Posterior vena cava (tissue), 2 donors: ENCODE measurements at regions not wholly inside any gene's neighbourhood (a gene's known extent, or its start where the extent isn't known, plus 50 kb on each side); places are given as distances from the start of the nearest gene placed in this dataset.

Source experiments
- DNase-seq: peaks from one replicate; pipeline ENCODE4 v3.0.0-alpha.2; 2020; ENCODE audit warnings: low spot score
- intact Hi-C, 2 donors: fragments of 100-400 bp; cut with DNase I; formaldehyde crosslinking; loops; one replicate each; pipeline versions ENCODE4 v1.14.1 to v1.14.2; 2022 to 2023
- donor health status: DM: yes; HTN: yes; CAD: no.
- donor health status: DM: yes; HTN: yes; CAD: no.

DNA sequence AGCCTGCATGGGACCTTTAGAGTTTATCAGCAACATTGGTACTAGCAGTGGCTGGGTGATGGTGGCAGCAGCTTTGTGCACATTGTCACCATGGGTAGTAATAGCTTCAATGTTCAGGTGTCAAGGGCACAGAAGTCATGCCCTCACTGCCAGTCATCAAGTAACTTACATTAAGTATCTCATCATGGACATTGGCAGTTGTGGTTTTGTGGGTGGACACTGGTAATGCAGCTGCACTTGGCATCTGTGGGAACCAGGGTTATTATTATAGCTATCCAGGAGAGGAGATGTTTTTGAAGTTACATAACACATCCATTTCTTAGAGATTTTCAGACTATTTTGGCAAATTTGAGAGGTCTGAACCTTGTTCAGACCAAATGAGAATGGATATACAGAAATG is 243.2 kb upstream of the NOCT start:
- intact Hi-C loops = no loop called here

DNA sequence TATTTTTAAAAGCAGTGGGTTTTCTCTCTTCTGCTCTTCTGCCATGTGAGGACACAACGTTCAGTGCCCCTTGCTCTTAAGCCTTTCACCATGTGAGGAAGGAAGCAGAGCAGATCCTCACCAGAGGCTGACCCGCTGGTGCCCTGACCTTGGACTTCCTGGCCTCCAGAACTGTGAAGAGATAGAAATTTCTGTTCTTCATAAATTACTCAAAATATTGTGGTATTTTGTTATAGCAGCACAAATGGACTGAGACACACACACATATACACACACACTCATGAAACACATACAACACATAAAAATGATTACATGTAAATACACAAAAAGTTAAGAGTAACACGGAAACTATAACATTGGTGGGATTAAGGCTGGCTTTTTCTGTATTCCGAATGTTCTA is 244.8 kb upstream of the NOCT start:
- intact Hi-C loops = no loop called here

More for the DNA sequence above, 243.2 kb upstream of the NOCT start:
- DNase-seq = no peak

DNA sequence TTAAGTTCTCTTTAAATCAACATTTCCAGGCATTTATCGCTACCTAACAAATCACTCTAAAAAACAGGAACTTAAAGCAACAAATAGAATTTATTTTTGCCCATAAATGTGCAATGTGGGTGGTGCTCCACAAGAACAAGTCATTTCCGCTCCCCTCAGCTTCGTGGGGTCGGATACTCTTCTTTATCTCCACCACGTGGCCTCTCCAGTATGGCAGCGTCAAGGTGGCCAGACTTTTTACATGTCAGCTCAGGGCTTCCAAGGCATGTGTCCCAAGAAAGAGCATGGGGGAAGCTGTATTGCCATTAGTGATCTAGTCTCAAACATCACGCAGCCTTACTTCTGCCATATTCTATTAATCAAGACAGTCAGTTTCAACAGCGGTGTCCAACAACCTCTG is 249.2 kb upstream of the NOCT start:
- intact Hi-C loops = no loop called here
- DNase-seq = no peak

More for the DNA sequence above, 244.8 kb upstream of the NOCT start:
- DNase-seq = no peak

DNA sequence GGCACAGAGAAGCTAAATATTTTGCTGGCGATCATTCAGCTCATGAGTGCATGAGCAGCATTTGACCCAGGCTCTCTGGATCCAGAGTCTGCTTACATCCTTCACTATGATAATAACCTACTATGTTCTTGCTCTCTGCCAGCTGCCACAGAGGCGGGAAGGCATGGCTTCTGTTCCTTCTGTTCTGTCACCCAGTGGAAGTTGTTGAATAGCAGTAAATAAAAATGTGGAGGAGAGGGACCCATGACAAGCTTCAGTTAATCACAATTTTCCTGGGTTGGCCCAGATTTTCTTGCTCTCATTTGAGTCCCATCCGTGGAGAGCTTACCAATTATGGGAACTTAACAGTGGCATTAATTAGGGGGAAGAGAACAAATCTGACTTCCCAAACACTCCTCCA is 250.1 kb upstream of the NOCT start:
- intact Hi-C loops = no loop called here
- no peak for DNase-seq

DNA sequence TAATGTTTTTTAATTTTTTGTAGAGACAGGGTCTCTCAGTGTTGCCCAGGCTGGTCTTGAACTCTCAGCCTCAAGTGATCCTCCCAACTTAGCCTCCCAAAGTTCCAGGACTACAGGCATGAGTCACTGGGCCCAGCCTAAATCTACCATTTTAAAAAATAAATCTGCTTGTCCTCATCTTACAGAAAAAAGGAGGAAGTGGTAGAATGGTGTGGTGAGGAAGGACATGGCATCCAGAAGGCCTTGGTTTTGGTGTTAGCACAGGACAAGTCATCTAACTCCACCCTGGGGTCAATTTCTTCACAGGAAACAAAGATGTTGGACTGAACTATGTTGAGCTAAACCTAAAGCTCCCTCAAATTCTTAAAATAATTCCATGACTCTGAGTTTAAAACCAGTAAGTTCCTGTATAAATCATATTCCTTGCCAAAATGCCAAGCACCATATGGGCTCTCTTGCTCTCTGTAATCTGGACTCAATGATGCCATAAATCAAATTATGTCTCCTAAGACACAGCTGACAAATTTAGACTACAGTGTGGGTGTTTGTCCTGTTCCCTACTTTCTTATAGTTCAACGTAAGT is 253.9 kb upstream of the NOCT start:
- DNase-seq = no peak
- intact Hi-C loops = no loop called here

DNA sequence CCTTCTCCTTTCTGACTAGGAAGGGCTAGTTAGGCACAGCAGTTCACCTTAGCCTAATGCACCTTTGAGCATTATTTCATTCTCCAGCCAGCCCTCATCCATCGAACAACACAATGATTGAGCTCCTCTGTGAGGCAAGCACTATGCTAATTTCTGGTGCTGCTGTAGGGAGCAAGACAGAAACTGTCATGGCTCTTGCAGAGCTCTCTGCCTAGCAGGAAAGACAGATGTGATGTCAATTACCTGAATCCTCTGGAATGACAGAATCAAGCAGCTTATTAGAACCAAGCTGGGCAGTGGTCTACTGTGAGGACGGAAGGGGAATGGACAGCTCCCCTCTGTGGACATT is 256.1 kb upstream of the NOCT start:
- intact Hi-C loops = no loop called here
- no peak for DNase-seq

DNA sequence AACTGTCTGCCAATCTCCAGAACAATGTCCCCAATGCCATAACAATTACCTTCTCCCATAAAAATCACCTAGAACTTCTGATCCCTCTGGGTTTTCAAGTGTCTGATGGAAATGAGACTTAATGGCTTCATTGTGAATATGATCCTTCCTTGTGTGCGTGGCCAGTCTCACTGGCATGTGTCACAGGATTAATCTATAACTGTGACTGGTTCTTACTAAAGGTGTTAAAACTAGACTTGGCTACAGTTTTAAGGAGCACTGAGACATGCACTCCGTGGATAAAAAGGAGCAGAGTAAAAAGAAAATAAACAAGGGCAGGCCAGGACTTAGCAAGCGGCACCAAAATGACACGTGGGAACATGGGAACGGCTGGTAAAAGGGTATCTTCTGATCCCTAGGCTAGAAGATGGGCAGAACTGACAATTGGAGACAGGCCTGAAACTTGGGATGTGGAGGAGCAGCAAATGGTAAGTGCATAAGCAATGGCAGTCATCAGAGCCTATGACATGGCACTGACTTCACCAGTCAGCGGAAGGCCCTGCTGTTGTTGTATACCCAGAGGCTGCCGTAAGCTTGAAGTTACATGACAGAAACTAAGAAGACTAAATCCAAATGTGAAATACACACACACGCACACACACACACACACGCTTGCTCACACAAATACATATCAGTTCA is 256.6 kb upstream of the NOCT start:
- DNase-seq = no peak
- intact Hi-C loops = no loop called here

DNA sequence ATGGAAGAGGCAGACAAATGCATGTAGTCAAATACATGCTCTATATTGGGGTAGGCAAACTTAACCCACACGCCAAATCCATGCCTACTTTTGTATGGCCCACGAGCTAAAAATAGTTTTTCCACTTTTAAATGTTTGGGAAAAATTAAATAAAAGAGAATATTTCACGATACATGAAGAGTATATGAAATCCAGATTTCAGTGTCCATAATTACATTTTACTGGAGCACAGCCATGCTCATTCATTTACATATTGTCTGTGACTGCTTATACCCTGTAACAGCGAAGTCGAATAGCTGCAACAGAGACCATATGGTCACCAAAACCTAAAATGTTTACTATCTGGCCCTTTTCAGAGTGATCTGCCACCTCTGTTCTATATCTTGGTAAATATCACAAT is 257.4 kb upstream of the NOCT start:
- intact Hi-C loops = no loop called here
- DNase-seq = no peak

DNA sequence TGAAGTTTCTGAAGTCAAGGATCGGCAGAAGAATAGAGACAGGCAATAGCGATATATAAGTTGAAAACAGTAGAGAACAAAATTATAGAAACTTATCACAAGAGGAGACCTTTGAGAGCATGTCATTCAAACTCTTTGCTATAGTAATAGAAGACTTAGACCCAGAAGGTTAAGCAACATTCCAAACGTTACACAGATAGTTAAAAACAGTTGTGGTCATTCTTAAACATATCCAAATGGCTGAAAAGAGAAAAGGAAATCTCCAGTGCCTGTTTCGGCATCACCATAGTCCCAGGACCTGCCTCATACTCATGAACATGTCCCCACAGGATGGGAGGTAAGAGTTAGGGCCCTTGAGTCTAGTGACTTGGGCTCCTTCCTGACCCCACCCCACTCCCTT is 258.1 kb upstream of the NOCT start:
- no peak for DNase-seq
- intact Hi-C loops = no loop called here

DNA sequence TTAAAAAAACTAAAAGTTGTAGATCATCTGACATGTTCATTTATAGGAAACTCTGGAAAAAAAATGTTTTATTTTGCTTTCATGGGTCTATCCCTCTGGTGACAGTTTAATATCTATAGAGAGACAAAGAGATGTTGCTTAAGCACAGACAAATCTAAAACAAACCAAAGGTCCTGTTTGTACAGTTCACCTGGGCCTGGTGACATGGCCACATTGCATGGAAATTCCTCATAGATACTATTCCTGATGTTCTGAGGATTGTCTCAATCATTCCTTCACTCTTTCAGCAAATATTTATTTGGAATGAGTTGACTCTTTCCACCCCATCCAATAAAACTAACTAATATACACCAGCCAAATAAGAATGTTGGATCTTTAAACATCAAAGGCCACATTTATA is 259.1 kb upstream of the NOCT start:
- intact Hi-C loops = no loop called here
- DNase-seq = no peak

DNA sequence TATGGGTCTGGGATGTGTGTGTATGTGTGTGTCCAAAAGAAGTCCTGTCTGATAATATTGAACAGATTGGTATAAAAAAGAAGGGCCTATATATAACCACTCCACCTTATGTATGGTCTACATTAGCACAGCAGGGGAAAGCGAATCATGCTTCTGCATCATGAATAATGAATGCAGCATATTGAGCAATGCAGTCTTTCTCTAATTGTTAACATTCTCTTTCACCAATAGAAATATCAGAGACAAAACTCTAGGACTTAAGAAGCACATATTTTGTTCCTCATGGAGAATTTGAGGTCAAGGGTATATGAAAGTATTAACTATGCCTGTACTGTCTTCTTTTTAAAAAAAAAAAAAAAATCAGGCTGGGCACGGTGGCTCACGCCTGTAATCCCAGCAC is 264.3 kb upstream of the NOCT start:
- intact Hi-C loops = no loop called here
- no peak for DNase-seq

DNA sequence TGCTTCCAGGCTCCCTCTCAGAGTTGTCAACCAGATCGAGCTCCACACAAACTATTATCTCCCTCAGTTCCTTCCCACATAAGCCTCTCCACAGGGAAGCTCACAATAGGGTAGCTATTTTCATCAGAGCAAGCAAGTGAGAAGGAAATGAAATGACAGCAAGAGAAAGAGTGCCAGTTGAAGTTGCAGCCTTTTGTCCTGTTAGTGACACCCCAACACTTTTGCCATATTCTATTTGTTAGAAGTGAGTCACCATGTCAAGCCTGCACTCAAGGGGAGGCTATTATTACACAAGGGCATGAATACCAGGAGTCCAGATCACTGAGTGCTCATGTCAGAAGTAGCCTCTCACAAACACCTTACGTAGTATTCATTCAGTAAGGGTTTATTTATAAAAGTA is 266.3 kb upstream of the NOCT start:
- DNase-seq = no peak
- intact Hi-C loops = no loop called here

DNA sequence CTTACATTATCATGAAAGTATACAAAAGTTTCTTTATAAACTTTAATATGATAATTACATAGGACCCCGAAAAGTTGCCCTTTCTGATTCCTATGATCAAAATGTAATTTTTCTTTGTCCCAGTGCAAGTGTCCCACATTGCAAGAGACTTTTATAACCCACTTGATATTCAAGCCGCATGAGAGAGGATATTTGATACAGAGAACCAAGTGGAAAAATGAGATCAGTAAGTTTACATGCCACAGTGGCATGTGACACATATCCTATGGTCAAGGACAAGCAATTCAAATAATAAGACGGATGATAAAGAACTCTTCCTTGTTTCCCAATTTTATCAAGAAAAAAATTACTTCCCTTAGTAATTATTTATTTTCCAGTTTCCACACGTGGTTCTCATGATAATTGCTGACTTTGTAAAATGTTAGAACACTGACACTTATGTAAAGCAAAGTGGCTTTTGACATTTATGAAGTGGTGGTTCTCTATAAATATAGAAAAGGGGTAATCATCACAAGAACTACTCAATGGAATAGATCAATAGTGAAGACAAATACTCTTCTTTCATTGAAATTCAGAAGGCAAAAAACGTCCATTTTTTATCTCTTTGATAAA is 273.7 kb upstream of the NOCT start:
- intact Hi-C loops = no loop called here
- DNase-seq = no peak

DNA sequence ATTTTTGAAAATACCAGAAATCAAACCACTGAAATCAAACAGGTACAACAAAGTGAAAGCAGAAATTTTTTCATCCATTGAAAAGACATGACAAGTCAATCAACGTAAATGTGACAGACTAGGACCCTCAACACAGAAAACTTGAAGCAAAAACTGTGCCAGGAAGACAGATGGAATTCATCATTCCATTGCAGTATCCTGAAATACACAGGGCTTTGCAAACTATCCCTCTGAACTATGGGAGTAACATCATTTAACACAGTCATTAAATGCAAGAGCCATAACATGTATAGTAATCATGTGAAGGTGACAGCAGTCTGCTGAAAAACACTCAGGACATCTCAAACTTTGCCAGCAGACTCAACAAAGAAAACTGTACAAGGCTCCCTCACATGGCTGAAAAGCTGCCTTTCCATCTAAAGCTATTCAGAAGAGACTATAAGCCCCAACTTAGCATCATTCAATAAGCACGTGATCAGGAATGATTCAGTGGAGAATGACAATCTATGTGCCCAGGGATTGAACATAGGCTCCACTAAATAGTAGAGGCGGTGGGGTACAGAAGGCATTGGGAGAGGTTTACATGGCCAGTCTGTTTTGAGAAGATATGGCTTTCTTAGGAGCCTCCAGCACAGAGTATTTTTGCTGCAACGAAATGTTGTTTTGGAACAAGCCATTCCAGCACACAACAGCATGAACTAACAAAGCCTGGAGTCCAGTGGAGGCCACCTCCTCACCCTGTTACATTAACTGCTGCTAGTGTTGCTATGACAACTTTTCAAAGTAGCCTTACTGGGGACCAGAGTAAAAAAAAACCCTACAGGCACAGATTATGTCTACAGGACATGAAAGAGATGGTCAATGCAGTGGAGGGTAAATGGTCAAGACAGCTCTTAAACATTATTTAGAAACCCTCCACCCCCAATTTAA is 274.5 kb upstream of the NOCT start:
- intact Hi-C loops = no loop called here
- no peak for DNase-seq

DNA sequence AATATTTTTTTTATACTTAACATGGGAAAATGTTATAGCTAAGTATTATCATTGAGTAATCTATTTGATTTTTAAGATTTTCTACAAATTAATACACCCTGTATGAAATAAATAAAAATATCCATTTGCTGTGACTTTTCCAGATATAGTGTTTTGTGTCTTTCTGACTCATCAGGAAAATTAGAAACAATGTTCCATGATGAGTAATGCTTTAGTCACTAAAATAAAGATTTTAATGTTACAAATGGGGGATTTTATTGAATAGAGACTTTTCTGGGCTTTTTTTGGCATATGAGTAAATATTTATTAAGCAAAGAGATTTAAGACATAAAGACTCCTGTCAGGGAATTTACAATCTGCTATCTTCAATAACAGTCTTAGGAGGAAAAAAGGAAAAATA is 279.2 kb upstream of the NOCT start:
- DNase-seq = no peak
- intact Hi-C loops = no loop called here

DNA sequence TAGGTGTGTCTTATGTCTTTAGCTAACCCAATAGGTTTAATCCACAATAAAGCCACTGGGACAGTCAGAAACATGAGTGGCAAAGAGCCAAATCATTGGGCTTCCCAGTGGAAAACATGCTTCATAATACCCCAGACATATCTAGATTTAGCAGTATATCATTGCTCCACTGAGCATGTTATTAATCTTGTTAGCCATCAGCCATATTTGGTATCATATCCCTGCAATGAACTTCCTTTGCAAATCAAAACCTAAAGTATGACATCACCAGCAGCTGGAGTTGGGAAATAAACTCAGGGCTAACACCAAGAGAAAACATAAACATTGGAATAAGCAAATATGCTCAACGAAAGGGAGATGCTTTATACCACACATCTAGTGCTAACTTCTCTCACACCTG is 280.8 kb upstream of the NOCT start:
- no peak for DNase-seq
- intact Hi-C loops = no loop called here

DNA sequence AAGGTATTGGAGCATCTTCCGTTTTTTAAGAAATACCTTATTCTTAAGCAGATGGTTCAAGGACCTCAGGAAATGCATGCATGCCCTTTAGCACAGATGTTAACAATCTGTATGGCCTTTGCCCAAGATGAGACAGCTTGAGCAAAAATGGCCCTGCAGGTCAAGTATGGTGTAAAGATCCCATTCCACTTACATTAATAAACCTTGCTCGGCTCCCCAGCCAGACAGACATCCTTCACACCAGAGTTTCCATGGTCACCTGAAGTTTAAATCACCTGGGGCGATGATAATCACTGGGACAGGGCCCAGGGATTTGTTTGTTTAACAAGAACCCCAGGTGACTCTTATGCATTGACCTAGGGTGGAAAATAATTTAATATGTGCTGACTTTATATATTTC is 287.0 kb upstream of the NOCT start:
- DNase-seq = no peak
- intact Hi-C loops = no loop called here

DNA sequence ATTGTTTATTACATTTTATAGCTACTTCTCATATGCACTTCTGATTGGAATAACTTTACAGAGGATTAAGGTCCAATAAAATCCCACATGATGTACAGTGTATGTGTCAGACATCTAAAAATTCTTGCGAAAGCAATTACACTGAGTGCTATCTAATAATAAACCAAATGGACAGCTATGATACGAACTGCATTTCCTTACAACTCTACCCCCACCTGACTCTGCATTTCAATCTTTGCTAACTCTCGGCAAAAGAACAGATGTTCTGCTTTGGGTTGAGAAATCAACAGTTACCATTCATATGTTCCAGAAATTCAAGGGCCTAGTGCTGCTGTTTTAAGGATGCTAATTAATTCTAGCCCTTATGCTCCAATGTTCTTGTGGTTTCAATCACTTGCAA is 287.9 kb upstream of the NOCT start:
- DNase-seq = no peak
- intact Hi-C loops = no loop called here

DNA sequence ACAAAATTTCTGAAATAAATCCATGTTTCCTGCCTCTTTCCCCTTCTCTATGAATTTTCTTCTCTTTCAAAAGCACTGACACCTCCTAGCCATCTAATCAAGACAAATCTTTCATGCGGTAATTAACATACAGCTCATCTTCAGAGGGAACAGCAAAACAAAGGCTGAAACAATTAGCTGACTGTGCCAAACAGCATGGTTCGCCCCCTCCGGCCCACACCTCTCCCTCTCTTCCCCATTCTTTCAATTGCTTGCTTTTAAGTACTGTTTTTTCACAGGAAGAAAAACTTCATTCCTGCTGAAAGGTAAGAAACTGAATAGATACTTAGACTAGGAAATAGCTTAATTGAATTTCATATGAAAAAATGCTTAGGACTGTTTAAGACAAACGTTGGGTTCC is 291.1 kb upstream of the NOCT start:
- intact Hi-C loops = no loop called here
- DNase-seq = no peak

DNA sequence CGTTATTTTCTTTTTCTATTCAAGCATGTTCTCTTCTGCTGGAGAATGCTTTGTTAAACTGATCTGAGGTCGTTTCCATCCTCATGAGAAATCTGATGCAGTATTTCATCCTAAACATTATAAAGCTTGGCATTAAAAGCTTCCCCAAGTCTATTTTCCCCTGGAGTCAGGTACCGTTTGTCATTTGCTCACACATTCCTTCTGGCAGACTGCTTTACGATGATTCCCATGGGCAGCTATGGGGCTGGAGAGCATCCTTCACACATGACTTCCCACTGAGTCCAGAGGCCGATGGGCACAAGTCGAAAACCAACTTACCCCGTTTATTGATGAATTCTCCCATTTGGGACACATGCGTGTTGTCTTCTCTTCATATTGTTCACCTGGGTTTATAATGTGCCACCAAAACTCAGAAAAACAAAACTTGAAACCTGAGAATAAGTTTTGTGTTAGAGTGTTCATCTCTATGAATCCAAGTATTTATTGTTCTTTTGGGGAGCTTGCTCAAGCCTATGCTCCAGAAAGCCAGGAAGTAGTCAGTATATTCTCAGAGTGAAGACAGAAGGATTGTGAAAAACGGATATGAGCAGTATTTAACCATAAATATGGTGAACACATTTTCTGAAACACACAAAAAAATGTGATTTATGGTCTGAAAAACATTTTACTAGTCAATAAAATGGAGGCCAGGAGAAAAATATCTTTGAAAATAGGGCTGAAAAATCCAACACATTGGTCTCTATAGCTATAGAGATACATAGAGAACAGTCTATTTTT is 298.8 kb upstream of the NOCT start:
- DNase-seq = no peak
- intact Hi-C loops = no loop called here
